Nephron (organoid): ENCODE measurements at regions not wholly inside any gene's neighbourhood (a gene's known extent, or its start where the extent isn't known, plus 50 kb on each side); places are given as distances from the start of the nearest gene placed in this dataset.

Experiments used
- H3K27ac Mint-ChIP-seq, 3 experiments: 2 replicates each; pipeline ENCODE4 v1.8.0; 2020; ENCODE audit warnings: mixed read lengths in 3 of 3, mild to moderate bottlenecking in 2 of 3, moderate library complexity in 1 of 3
- H3K27me3 Mint-ChIP-seq: 2 replicates; pipeline ENCODE4 v1.8.0; 2021; ENCODE audit warnings: low read depth, mild to moderate bottlenecking, moderate library complexity, mixed read lengths
- H3K36me3 Mint-ChIP-seq: 2 replicates; pipeline ENCODE4 v1.8.0; 2020; ENCODE audit warnings: low read depth, mixed read lengths
- H3K4me1 Mint-ChIP-seq: 2 replicates; pipeline ENCODE4 v1.8.0; 2020; ENCODE audit warnings: mixed read lengths
- H3K4me3 Mint-ChIP-seq, 3 experiments: 2 replicates each; pipeline ENCODE4 v1.8.0; 2020; ENCODE audit warnings: mild to moderate bottlenecking in 3 of 3, mixed read lengths in 3 of 3, moderate library complexity in 2 of 3
- H3K9me3 Mint-ChIP-seq: 2 replicates; pipeline ENCODE4 v1.8.0; 2020; ENCODE audit warnings: mixed read lengths
- TF ChIP-seq, protein P1 (sequence below), 3 experiments: fragments of 200-600 bp; sonication (generic); IDR thresholded peaks; one replicate each; pipeline ENCODE4 v1.5.0; 2021; ENCODE audit warnings: antibody characterized with exemption in 3 of 3; ENCODE audit not compliant: unreplicated experiment in 3 of 3

DNA sequence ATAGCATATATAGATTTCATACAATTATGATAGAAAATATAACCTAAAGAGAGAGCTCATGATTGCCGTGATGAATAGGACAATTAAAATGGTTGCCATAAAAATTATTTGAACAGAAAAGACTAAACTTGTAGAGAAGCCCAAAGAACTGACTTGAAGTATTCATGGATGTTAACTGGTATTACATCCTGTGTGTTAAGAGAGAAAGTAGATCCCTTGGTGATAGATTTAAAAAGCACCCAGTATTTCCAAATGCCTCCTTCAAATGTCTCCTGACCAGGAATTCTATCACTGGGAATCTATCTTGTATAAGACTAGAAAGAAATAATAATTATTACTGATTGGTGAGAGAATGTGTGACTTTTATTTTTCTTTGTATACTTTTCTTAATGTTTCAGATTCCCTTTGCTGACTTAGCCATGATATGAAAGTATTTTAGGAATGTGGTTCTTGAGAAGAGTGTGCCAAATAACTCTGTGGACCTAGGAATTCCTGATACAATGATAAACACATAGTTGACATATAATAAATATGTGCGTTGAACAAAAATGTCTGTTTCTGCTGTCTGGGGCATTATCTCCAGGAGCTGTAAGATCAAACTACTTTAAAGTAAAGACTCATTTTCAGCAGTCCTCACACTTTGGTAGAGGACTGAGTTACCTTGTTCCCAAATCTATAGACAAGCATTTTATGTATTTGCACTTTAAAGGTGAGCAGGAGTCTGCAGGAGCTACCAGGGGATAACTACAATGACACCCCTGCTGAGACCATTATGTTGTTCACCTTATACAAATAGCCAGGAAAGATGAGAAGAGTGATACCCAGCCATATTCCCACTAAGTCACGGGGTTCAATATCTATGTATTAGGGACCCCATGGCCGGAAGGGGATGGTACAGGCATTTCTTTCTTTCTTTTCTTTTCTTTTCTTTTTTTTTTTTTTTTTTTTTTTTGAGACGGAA, 211.1 kb upstream of the TLE4 start:
- Mint-ChIP-seq H3K9me3 (no peaks in the 10 kb centered on the region), H3K36me3 (no peaks in the 10 kb centered on the region), H3K4me1 (peaks cover 4% of the 10 kb centered on the region), H3K27me3 (no peaks in the 10 kb centered on the region), H3K4me3 (no peak overlapping the region), H3K27ac (no peak overlapping the region)
- TF ChIP-seq, protein P1, sequence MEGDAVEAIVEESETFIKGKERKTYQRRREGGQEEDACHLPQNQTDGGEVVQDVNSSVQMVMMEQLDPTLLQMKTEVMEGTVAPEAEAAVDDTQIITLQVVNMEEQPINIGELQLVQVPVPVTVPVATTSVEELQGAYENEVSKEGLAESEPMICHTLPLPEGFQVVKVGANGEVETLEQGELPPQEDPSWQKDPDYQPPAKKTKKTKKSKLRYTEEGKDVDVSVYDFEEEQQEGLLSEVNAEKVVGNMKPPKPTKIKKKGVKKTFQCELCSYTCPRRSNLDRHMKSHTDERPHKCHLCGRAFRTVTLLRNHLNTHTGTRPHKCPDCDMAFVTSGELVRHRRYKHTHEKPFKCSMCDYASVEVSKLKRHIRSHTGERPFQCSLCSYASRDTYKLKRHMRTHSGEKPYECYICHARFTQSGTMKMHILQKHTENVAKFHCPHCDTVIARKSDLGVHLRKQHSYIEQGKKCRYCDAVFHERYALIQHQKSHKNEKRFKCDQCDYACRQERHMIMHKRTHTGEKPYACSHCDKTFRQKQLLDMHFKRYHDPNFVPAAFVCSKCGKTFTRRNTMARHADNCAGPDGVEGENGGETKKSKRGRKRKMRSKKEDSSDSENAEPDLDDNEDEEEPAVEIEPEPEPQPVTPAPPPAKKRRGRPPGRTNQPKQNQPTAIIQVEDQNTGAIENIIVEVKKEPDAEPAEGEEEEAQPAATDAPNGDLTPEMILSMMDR (IDR thresholded peaks at IDR 0.05; ENCODE audit: unreplicated experiment in 3 of 3) = no peak

DNA sequence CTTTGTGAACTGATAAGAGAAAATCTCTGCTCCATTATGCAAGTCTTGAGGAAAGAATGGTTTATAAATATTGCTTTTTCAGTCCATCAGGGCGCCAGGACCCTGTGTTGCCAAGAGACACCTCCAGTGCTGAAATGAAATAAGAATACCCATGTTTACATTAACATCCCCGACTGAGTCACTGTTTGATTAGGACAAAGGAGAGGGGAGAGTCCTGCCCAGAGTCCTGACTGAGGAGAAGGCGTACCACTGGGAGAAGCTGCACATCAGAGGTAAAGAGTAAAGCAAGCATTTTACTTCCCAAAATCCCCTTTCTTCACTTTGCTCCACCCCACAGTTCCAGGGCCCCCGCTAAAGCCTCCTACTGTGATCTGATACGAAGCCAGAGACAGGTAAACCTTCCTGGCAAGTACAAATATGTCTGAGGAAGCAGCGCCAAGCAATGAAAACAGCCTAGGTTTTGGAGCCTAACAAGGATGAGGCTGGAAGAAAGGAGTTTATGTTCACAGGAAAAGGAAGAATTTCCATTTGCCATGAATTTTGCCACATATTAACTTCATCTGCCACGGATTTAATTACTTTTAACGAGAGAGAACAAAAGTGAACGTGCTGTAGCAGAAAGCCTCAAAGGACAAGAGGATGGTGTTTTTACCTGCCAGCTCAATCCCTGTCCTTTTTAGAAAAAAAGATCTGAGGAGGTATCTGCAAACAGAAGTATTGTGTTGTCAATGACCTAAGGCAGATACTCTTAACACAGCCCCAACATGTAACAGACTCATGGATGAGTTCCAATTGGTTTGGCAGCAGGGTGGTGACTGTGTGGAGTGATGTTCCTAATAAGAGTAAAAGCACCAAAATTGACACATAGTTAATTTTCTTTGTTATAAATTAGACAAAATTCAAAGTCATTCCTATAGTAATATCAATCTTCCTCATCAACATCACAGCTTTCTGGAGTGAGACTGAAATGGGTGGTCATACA, 209.4 kb upstream of the TLE4 start:
- Mint-ChIP-seq H3K27ac (no peak overlapping the region), H3K9me3 (no peaks in the 10 kb centered on the region), H3K36me3 (no peaks in the 10 kb centered on the region), H3K4me3 (no peak overlapping the region), H3K27me3 (no peaks in the 10 kb centered on the region), H3K4me1 (peaks cover 4% of the 10 kb centered on the region)
- TF ChIP-seq, protein P1 (IDR thresholded peaks at IDR 0.05; ENCODE audit: unreplicated experiment in 3 of 3) = no peak

DNA sequence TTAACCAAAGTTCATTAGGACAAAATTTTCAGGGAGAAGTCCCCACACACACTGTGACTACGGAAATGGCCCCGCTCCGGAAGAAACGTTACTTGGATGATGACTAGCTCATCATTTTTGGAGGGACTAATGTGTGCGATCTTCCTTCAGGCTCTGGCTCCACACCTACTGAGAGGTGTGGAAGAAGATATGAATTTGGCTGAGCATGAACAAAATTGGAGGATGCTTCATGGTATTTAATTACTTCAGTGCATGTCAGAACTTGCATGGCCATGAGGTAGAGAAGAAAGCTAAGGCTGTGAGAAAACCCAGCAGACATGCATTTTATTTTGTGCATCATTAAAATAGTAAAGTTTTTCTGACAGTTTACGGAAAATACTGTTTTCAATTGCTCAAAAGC, 202.1 kb upstream of the TLE4 start:
- H3K36me3 Mint-ChIP-seq = no peaks in the 10 kb centered on the region
- no peak overlapping the region for H3K27ac Mint-ChIP-seq
- H3K4me3 Mint-ChIP-seq = no peak overlapping the region
- TF ChIP-seq, protein P1 (IDR thresholded peaks at IDR 0.05; ENCODE audit: unreplicated experiment in 3 of 3) = no peak
- no peaks in the 10 kb centered on the region for H3K27me3 Mint-ChIP-seq
- H3K4me1 Mint-ChIP-seq = no peaks in the 10 kb centered on the region
- H3K9me3 Mint-ChIP-seq = peaks cover 6% of the 10 kb centered on the region

DNA sequence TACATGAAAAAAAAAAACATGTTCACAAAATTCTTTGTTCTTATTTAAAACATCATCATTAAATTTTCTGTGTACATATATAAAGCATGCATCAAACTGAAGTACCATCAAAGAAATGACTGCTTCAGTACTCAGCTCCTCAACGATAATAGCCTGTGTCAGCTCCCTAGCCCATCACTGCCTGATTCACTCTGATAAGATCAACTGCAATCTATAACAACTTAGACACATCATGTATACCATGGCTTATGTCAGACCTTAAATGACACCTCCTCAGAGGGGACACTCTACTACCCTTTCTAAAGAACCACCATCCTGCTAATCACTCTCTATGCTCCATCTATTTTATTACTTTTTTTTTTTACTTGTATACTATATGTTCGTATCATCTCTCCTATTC, 200.5 kb upstream of the TLE4 start:
- H3K4me1 Mint-ChIP-seq = no peaks in the 10 kb centered on the region
- no peaks in the 10 kb centered on the region for H3K36me3 Mint-ChIP-seq
- H3K27ac Mint-ChIP-seq = no peak overlapping the region

DNA sequence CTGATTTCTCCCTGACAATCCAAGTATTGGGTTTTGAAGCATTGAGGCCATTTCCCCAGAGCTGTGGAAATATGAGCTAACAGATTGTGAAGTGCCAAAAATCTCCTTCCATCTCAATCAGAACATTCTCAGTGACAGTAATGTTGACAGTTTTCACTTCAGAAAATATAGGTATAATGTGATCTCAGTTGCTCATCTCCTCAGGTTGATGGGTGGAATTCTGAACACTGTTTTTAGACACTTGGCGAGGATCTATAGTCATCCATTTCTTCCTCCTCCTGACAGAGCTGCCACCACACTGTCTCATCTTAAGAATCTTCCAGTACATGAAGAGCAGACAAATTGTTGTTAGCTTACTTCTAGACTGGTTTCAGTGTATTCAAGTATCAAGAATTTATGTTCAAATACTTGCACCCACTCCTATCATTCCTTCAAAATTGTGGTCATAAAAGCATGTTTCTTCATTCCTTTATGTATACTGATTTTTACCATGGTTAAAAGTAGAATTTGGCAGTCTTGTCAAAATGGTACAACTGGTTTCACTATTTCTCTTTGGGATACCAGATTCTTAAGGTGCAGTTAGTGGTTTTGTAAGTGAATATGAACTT, 199.7 kb upstream of the TLE4 start:
- TF ChIP-seq, protein P1 (IDR thresholded peaks at IDR 0.05; ENCODE audit: unreplicated experiment in 3 of 3) = no peak
- Mint-ChIP-seq H3K36me3 (no peaks in the 10 kb centered on the region), H3K9me3 (peaks cover 6% of the 10 kb centered on the region), H3K4me3 (no peak overlapping the region), H3K27me3 (no peaks in the 10 kb centered on the region), H3K27ac (no peak overlapping the region), H3K4me1 (no peaks in the 10 kb centered on the region)

More for the DNA sequence above, 200.5 kb upstream of the TLE4 start:
- Mint-ChIP-seq H3K27me3 (no peaks in the 10 kb centered on the region), H3K4me3 (no peak overlapping the region), H3K9me3 (peaks cover 6% of the 10 kb centered on the region)
- TF ChIP-seq, protein P1 (IDR thresholded peaks at IDR 0.05; ENCODE audit: unreplicated experiment in 3 of 3) = no peak
